Mucosa of gallbladder (tissue), 1 donor: ENCODE measurements at regions not wholly inside any gene's neighbourhood (a gene's known extent, or its start where the extent isn't known, plus 50 kb on each side); places are given as distances from the start of the nearest gene placed in this dataset.
"Not testable (repeated sequence)": the region's sequence is repeated elsewhere in the genome, so short reads cannot be mapped to it uniquely, and the experiment has no call there.

Experiments
- DNase-seq: peaks from one replicate; pipeline ENCODE4 v3.0.0-alpha.2; 2020; ENCODE audit warnings: low spot score
- donor health status: DM: no; HTN: no; CAD: no.

GRCh38 chr6:104509355-104509754 lies 350.4 kb downstream of the HACE1 start:
- no peak for DNase-seq

GRCh38 chr6:104506429-104506828 lies 353.3 kb downstream of the HACE1 start:
- DNase-seq, result no peak

- DNase-seq, result no peak
Observed at GRCh38 chr6:104505838-104506237, 353.9 kb downstream of the HACE1 start.

- DNase-seq, result no peak
Observed at GRCh38 chr6:104500265-104500664, 359.5 kb downstream of the HACE1 start.

GRCh38 chr6:104486035-104486434 lies 373.7 kb downstream of the HACE1 start:
- no peak for DNase-seq

- no peak for DNase-seq
Observed at GRCh38 chr6:104484626-104485025, 375.1 kb downstream of the HACE1 start.

- no peak for DNase-seq
Observed at GRCh38 chr6:104484191-104484590, 375.5 kb downstream of the HACE1 start.

- no peak for DNase-seq
Observed at GRCh38 chr6:104483225-104483834, 376.4 kb downstream of the HACE1 start.

GRCh38 chr6:104477569-104477968 lies 382.1 kb downstream of the HACE1 start:
- no peak for DNase-seq

- DNase-seq, result no peak
Observed at GRCh38 chr6:104473021-104473429, 386.7 kb downstream of the HACE1 start.

- no peak for DNase-seq
Observed at GRCh38 chr6:104472021-104472901, 387.5 kb downstream of the HACE1 start.

- no peak for DNase-seq
Observed at GRCh38 chr6:104466306-104466705, 393.4 kb downstream of the HACE1 start.

- DNase-seq, result no peak
Observed at GRCh38 chr6:104462811-104463599, 396.7 kb downstream of the HACE1 start.

GRCh38 chr6:104460738-104461483 lies 398.8 kb downstream of the HACE1 start:
- no peak for DNase-seq

- no peak for DNase-seq
Observed at GRCh38 chr6:104459543-104459942, 400.2 kb downstream of the HACE1 start.

GRCh38 chr6:104449918-104450317 lies 409.8 kb downstream of the HACE1 start:
- DNase-seq, result no peak

- DNase-seq, result not testable (repeated sequence)
Observed at GRCh38 chr6:104446101-104447080, 413.3 kb downstream of the HACE1 start.

GRCh38 chr6:104434519-104434918 lies 425.2 kb downstream of the HACE1 start:
- DNase-seq, result no peak

- no peak for DNase-seq
Observed at GRCh38 chr6:104431096-104431495, 428.6 kb downstream of the HACE1 start.

- DNase-seq, result no peak
Observed at GRCh38 chr6:104428184-104428583, 431.5 kb downstream of the HACE1 start.

- no peak for DNase-seq
Observed at GRCh38 chr6:104423691-104424090, 436.0 kb downstream of the HACE1 start.
